Activated naive CD8-positive, alpha-beta T cell treated with anti-CD3 and anti-CD28 coated beads for 36 hours (primary cell): ENCODE measurements at regions not wholly inside any gene's neighbourhood (a gene's known extent, or its start where the extent isn't known, plus 50 kb on each side); places are given as distances from the start of the nearest gene placed in this dataset.
"Not testable (repeated sequence)": the region's sequence is repeated elsewhere in the genome, so short reads cannot be mapped to it uniquely, and the experiment has no call there.

Experiments
- DNase-seq: peaks from one replicate; pipeline ENCODE4 v3.0.0; 2021
- H3K27ac Mint-ChIP-seq: one replicate; pipeline ENCODE4 v1.8.0; 2022; ENCODE audit warnings: mild to moderate bottlenecking, moderate library complexity, mixed read lengths
- H3K27me3 Mint-ChIP-seq: one replicate; pipeline ENCODE4 v1.8.0; 2022; ENCODE audit warnings: mild to moderate bottlenecking, mixed read lengths
- H3K36me3 Mint-ChIP-seq: one replicate; pipeline ENCODE4 v1.8.0; 2021; ENCODE audit warnings: mild to moderate bottlenecking, mixed read lengths
- H3K4me1 Mint-ChIP-seq: one replicate; pipeline ENCODE4 v1.8.0; 2021; ENCODE audit warnings: mixed read lengths
- H3K4me3 Mint-ChIP-seq: one replicate; pipeline ENCODE4 v1.8.0; 2022; ENCODE audit warnings: mild to moderate bottlenecking, moderate library complexity, mixed read lengths
- H3K9me3 Mint-ChIP-seq: one replicate; pipeline ENCODE4 v1.8.0; 2022; ENCODE audit warnings: mixed read lengths

- Mint-ChIP-seq H3K4me3 (no peak overlapping the region), H3K9me3 (peaks cover 5% of the 10 kb centered on the region), H3K4me1 (peaks cover 35% of the 10 kb centered on the region), H3K27ac (peak overlapping the region; percentile 59), H3K36me3 (peaks cover 7% of the 10 kb centered on the region), H3K27me3 (no peaks in the 10 kb centered on the region)
- no peak for DNase-seq
Measured at GRCh38 chrX:39261446-39262147, 460.3 kb downstream of the MID1IP1 start.

GRCh38 chrX:39262641-39263040 is 461.4 kb downstream of the MID1IP1 start:
- no peaks in the 10 kb centered on the region for H3K27me3 Mint-ChIP-seq
- DNase-seq: no peak
- H3K27ac Mint-ChIP-seq: peak overlapping the region; percentile 74
- H3K4me1 Mint-ChIP-seq: peaks cover 37% of the 10 kb centered on the region
- H3K36me3 Mint-ChIP-seq: peaks cover 9% of the 10 kb centered on the region
- H3K9me3 Mint-ChIP-seq: peaks cover 10% of the 10 kb centered on the region
- H3K4me3 Mint-ChIP-seq: no peak overlapping the region

GRCh38 chrX:39264023-39264422 is 462.8 kb downstream of the MID1IP1 start:
- peaks cover 9% of the 10 kb centered on the region for H3K36me3 Mint-ChIP-seq
- peak overlapping the region; percentile 39 for H3K27ac Mint-ChIP-seq
- peak; percentile 6 for DNase-seq
- peaks cover 10% of the 10 kb centered on the region for H3K9me3 Mint-ChIP-seq
- no peaks in the 10 kb centered on the region for H3K27me3 Mint-ChIP-seq
- peaks cover 47% of the 10 kb centered on the region for H3K4me1 Mint-ChIP-seq
- no peak overlapping the region for H3K4me3 Mint-ChIP-seq

- Mint-ChIP-seq H3K36me3 (peaks cover 15% of the 10 kb centered on the region), H3K27ac (no peak overlapping the region), H3K27me3 (no peaks in the 10 kb centered on the region), H3K4me3 (no peak overlapping the region), H3K9me3 (peaks cover 14% of the 10 kb centered on the region), H3K4me1 (peaks cover 45% of the 10 kb centered on the region)
- no peak for DNase-seq
Measured at GRCh38 chrX:39267176-39267575, 465.9 kb downstream of the MID1IP1 start.

GRCh38 chrX:39268207-39268606 is 466.9 kb downstream of the MID1IP1 start:
- Mint-ChIP-seq H3K27ac (peak overlapping the region; percentile 26), H3K4me3 (no peak overlapping the region), H3K4me1 (peaks cover 35% of the 10 kb centered on the region), H3K9me3 (peaks cover 19% of the 10 kb centered on the region), H3K36me3 (peaks cover 15% of the 10 kb centered on the region), H3K27me3 (no peaks in the 10 kb centered on the region)
- DNase-seq: no peak

GRCh38 chrX:39275500-39276068 is 474.3 kb downstream of the MID1IP1 start:
- H3K9me3 Mint-ChIP-seq: peaks cover 12% of the 10 kb centered on the region
- peaks cover under 1% of the 10 kb centered on the region for H3K4me1 Mint-ChIP-seq
- H3K4me3 Mint-ChIP-seq: no peak overlapping the region
- peaks cover 9% of the 10 kb centered on the region for H3K36me3 Mint-ChIP-seq
- no peaks in the 10 kb centered on the region for H3K27me3 Mint-ChIP-seq
- DNase-seq: no peak
- H3K27ac Mint-ChIP-seq: no peak overlapping the region

GRCh38 chrX:39277685-39278390 is 476.6 kb downstream of the MID1IP1 start:
- not testable (repeated sequence) for H3K4me3 Mint-ChIP-seq, H3K27me3 Mint-ChIP-seq, H3K36me3 Mint-ChIP-seq, H3K27ac Mint-ChIP-seq, H3K4me1 Mint-ChIP-seq, DNase-seq, H3K9me3 Mint-ChIP-seq

GRCh38 chrX:39283239-39283638 is 482.0 kb downstream of the MID1IP1 start:
- peaks cover 12% of the 10 kb centered on the region for H3K9me3 Mint-ChIP-seq
- peaks cover 7% of the 10 kb centered on the region for H3K36me3 Mint-ChIP-seq
- H3K27ac Mint-ChIP-seq: no peak overlapping the region
- H3K4me1 Mint-ChIP-seq: peaks cover 3% of the 10 kb centered on the region
- no peaks in the 10 kb centered on the region for H3K27me3 Mint-ChIP-seq
- no peak for DNase-seq
- no peak overlapping the region for H3K4me3 Mint-ChIP-seq

GRCh38 chrX:39288592-39288991 is 487.3 kb downstream of the MID1IP1 start:
- no peak overlapping the region for H3K4me3 Mint-ChIP-seq
- DNase-seq: no peak
- peaks cover 9% of the 10 kb centered on the region for H3K36me3 Mint-ChIP-seq
- H3K9me3 Mint-ChIP-seq: peaks cover 7% of the 10 kb centered on the region
- H3K27me3 Mint-ChIP-seq: no peaks in the 10 kb centered on the region
- H3K27ac Mint-ChIP-seq: no peak overlapping the region
- H3K4me1 Mint-ChIP-seq: peaks cover 13% of the 10 kb centered on the region

GRCh38 chrX:39289827-39290226 is 488.6 kb downstream of the MID1IP1 start:
- Mint-ChIP-seq H3K27ac (no peak overlapping the region), H3K9me3 (peaks cover 6% of the 10 kb centered on the region), H3K4me3 (no peak overlapping the region), H3K4me1 (peaks cover 13% of the 10 kb centered on the region), H3K27me3 (no peaks in the 10 kb centered on the region), H3K36me3 (peaks cover 17% of the 10 kb centered on the region)
- DNase-seq: no peak

- H3K4me3 Mint-ChIP-seq: no peak overlapping the region
- no peaks in the 10 kb centered on the region for H3K27me3 Mint-ChIP-seq
- no peak for DNase-seq
- H3K4me1 Mint-ChIP-seq: peaks cover 17% of the 10 kb centered on the region
- peaks cover 12% of the 10 kb centered on the region for H3K9me3 Mint-ChIP-seq
- H3K36me3 Mint-ChIP-seq: peaks cover 28% of the 10 kb centered on the region
- H3K27ac Mint-ChIP-seq: no peak overlapping the region
Measured at GRCh38 chrX:39293203-39293602, 491.9 kb downstream of the MID1IP1 start.

GRCh38 chrX:39296472-39296871 is 495.2 kb downstream of the MID1IP1 start:
- peaks cover 33% of the 10 kb centered on the region for H3K36me3 Mint-ChIP-seq
- DNase-seq: no peak
- no peaks in the 10 kb centered on the region for H3K27me3 Mint-ChIP-seq
- peaks cover 26% of the 10 kb centered on the region for H3K4me1 Mint-ChIP-seq
- H3K27ac Mint-ChIP-seq: no peak overlapping the region
- peaks cover 18% of the 10 kb centered on the region for H3K9me3 Mint-ChIP-seq
- H3K4me3 Mint-ChIP-seq: no peak overlapping the region

- Mint-ChIP-seq H3K9me3 (peaks cover 23% of the 10 kb centered on the region), H3K27ac (peak overlapping the region; percentile 21), H3K4me1 (peaks cover 19% of the 10 kb centered on the region), H3K36me3 (peaks cover 37% of the 10 kb centered on the region), H3K27me3 (no peaks in the 10 kb centered on the region), H3K4me3 (peak overlapping the region; percentile 1)
- no peak for DNase-seq
Measured at GRCh38 chrX:39298821-39299220, 497.6 kb downstream of the MID1IP1 start.

- peaks cover 38% of the 10 kb centered on the region for H3K36me3 Mint-ChIP-seq
- H3K27ac Mint-ChIP-seq: no peak overlapping the region
- no peaks in the 10 kb centered on the region for H3K27me3 Mint-ChIP-seq
- no peak overlapping the region for H3K4me3 Mint-ChIP-seq
- H3K4me1 Mint-ChIP-seq: peaks cover 19% of the 10 kb centered on the region
- DNase-seq: no peak
- H3K9me3 Mint-ChIP-seq: peaks cover 26% of the 10 kb centered on the region
Measured at GRCh38 chrX:39299615-39300014, 498.4 kb downstream of the MID1IP1 start.

GRCh38 chrX:39301036-39301435 is 499.8 kb downstream of the MID1IP1 start:
- Mint-ChIP-seq H3K27me3 (no peaks in the 10 kb centered on the region), H3K9me3 (peaks cover 19% of the 10 kb centered on the region), H3K4me1 (peaks cover 16% of the 10 kb centered on the region), H3K36me3 (peaks cover 38% of the 10 kb centered on the region), H3K4me3 (no peak overlapping the region), H3K27ac (no peak overlapping the region)
- no peak for DNase-seq
